H1 (cell line): ENCODE measurements at regions not wholly inside any gene's neighbourhood (a gene's known extent, or its start where the extent isn't known, plus 50 kb on each side); places are given as distances from the start of the nearest gene placed in this dataset.

Source experiments
- CTCF ChIP-seq, 3 experiments: IDR thresholded peaks; 1 replicate in 2 of 3; 2 replicates in 1 of 3; pipeline versions ENCODE4 v1.5.1 to v1.6.1; 2011; ENCODE audit warnings: low read length in 3 of 3, mild to moderate bottlenecking in 3 of 3, inconsistent platforms in 2 of 3, low read depth in 1 of 3, moderate library complexity in 1 of 3; ENCODE audit not compliant: insufficient read depth in 1 of 3; ENCODE audit errors: control extremely low read depth in 1 of 3
- NRF1 ChIP-seq: IDR thresholded peaks from 2 replicates; pipeline ENCODE4 v1.6.1; 2011; ENCODE audit warnings: mild to moderate bottlenecking, low read depth, low read length, improper control_type of control experiment
- POLR2A ChIP-seq, 2 experiments: IDR thresholded peaks; 1 replicate in 1 of 2; 2 replicates in 1 of 2; pipeline ENCODE4 v1.6.1; 2011; ENCODE audit warnings: low read depth in 2 of 2, low read length in 2 of 2, mild to moderate bottlenecking in 2 of 2; ENCODE audit errors: control extremely low read depth in 1 of 2
- RBBP5 ChIP-seq: IDR thresholded peaks from 2 replicates; pipeline ENCODE4 v1.7.1; 2012; ENCODE audit warnings: low read depth, mild to moderate bottlenecking, inconsistent platforms, low read length, moderate library complexity, borderline replicate concordance

GRCh38 chr3:8324747-8325146 is 176.9 kb upstream of the LMCD1 start:
- TF ChIP-seq POLR2A (IDR thresholded peaks at IDR 0.05; ENCODE audit: control extremely low read depth in 1 of 2, low read depth in 2 of 2, low read length in 2 of 2): no peak
- no peak for TF ChIP-seq RBBP5
- TF ChIP-seq CTCF (IDR thresholded peaks at IDR 0.05; ENCODE audit: control extremely low read depth in 1 of 3, insufficient read depth in 1 of 3, low read depth in 1 of 3, low read length in 3 of 3): peak; percentile 67 to 85 (median 78)
- TF ChIP-seq NRF1: no peak
